RCC 7860 (cell line): ENCODE measurements at regions not wholly inside any gene's neighbourhood (a gene's known extent, or its start where the extent isn't known, plus 50 kb on each side); places are given as distances from the start of the nearest gene placed in this dataset.
"Not testable (repeated sequence)": the region's sequence is repeated elsewhere in the genome, so short reads cannot be mapped to it uniquely, and the experiment has no call there.

Experiments
- DNase-seq: peaks from one replicate; pipeline ENCODE4 v3.0.0-alpha.2; 2015; ENCODE audit warnings: low spot score
- FAIRE-seq: peaks from 2 replicates; lab custom pipeline; 2012; peaks lifted over from hg19 to GRCh38; lab: Jason Lieb, UNC

DNA sequence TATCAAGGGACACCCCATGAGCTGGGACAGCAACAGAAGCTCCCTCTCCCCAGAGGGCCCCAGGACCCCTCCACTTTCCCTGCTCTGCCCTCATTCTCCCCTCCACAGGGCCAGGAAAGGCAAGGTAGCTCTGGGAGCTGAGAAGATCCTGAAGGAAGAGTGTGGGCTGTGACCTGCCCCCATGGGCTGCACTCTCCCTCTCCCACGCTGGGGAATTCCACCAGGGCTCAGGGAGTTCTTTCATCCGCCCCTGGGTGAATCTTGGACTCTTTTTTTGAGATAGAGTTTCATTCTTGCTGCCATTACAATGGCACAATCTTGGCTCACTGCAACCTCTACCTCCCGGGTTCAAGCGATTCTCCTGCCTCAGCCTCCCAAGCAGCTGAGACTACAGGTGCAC lies 73.8 kb downstream of the C9orf50 start:
- FAIRE-seq (no peak), DNase-seq (no peak)

GRCh38 chr9:129545876-129546275 lies 75.0 kb downstream of the C9orf50 start:
- not testable (repeated sequence) for DNase-seq, FAIRE-seq

GRCh38 chr9:129544761-129545160 lies 76.1 kb downstream of the C9orf50 start:
- DNase-seq (no peak), FAIRE-seq (no peak)

DNA sequence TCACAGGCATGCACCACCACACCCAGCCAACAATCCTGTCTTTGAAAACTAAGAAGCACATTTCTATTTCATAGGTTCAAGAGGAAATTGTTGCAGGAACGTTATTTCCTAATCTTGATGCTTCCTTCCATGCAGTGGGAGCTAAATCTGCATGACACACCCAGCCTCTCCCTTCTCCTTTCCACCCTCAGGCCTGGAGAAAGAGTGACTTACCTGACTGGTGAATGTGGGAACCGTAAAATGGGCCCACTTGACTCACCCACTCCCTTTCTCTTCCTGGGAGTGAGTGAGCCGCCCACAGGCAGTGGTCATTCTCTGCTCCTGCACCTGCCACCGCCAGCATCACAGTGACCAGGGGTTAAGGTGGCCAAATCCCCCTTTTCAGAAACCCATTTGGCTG lies 78.2 kb downstream of the C9orf50 start:
- no peak for FAIRE-seq

GRCh38 chr9:129541270-129541669 lies 79.6 kb downstream of the C9orf50 start:
- FAIRE-seq (no peak), DNase-seq (no peak)

More for the DNA sequence above, 78.2 kb downstream of the C9orf50 start:
- DNase-seq: no peak

- FAIRE-seq: no peak
- DNase-seq: no peak
These were observed 81.5 kb downstream of the C9orf50 start for GRCh38 chr9:129539446-129539845.

GRCh38 chr9:129531860-129532402 lies 89.0 kb downstream of the C9orf50 start:
- not testable (repeated sequence) for FAIRE-seq, DNase-seq

- FAIRE-seq, DNase-seq: not testable (repeated sequence)
These were observed 92.9 kb downstream of the C9orf50 start for GRCh38 chr9:129527955-129528354.

DNA sequence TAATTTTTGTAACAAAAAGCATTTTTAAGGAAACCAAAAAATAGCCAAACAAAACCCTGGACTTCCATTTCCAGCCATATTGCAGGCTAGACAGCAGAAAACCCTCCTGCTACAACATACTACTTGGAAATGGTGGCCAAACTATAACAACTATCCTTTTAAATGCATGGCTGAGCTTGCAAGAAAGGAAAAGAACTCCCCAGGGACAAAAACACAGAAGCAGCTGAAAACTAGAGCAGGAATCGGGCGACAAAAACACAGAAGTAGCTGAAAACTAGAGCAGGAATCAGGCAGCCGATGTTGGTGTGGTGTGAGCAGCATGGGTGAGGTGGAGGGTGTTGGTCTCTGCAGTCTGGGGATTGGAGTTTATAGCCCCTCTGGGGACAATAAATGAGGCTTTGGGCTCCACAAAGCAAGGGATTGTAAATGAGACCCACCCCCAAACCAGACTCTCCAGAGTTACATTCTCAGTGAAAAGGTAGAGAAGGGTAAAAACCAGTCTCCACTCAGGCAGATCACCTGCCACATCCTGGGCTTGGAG lies 95.2 kb downstream of the C9orf50 start:
- no peak for FAIRE-seq
- DNase-seq: no peak

- FAIRE-seq: no peak
These were observed 96.2 kb downstream of the C9orf50 start for GRCh38 chr9:129524582-129525270.

DNA sequence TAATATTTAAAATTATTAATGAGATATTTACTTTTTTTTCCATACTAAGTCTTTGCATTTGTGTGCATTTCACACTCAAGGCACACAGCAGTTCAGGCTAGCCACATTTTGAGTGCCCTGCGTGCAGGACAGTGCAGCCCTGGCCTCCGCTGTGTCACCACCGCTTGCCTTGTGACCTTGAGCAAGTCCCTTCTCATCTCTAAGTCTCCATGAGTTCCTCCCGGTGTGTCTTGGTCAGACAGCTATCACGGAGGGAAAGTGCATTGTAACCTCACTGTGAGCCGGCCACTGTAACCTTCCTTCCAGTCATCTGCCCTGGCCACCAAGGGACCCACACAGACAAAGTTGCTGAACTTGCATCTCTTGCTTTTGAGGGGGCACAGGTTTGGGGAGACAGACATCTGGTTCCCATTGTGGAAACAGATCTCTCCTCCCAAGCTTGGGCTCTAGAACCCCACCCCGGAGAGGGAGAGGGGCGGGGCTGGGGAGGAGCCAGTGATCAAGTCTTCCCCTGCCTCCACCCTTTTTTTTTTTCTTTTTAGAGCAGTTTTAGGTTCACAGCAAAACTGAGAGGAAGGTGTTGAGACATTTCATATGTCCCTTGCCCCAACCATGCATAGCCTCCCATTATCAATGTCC lies 96.8 kb downstream of the C9orf50 start:
- FAIRE-seq: no peak
- DNase-seq: no peak

More at GRCh38 chr9:129524582-129525270, 96.2 kb downstream of the C9orf50 start:
- no peak for DNase-seq

DNA sequence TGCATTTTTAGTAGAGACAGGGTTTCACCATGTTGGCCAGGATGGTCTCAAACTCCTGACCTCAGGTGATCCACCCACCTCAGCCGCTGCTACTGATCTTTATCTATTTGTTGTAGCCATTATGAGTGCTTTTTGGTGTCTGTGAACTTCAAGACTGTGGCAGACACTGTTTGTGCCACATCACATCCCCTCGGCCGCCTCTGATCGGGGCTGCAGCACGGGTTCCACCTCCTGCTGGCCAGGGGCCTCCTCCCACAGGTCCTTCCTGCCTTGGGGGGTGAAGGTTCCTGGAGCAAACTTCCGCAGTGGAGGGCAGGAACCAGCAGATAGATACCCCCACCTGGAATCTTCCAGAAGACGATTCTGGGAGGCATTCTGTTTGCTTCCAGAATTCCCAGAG lies 98.5 kb downstream of the C9orf50 start:
- FAIRE-seq (no peak), DNase-seq (no peak)

GRCh38 chr9:129520082-129520481 lies 100.8 kb downstream of the C9orf50 start:
- FAIRE-seq: no peak
- DNase-seq: no peak

GRCh38 chr9:129518074-129518473 lies 102.8 kb downstream of the C9orf50 start:
- FAIRE-seq: no peak
- DNase-seq: no peak

DNA sequence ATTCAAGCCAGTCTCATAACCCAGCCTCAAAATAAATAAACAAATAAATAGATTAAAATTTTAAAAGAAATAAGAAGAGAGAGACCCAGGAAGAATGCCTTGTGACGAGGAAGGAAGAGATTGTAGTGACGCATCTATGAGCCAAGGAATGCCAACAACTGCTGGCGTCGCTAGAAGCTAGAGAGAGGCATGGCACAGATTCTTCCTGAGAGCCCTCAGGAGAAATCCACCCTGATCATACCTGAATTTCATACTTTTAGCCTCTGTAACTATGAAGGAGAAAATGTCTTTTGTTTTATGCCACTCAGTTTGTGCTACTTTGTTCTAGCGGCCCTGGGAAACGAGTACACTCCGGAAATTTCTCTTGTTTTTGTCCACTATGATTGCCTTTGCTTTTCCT lies 103.9 kb downstream of the C9orf50 start:
- no peak for FAIRE-seq
- DNase-seq: no peak

GRCh38 chr9:129514891-129515290 lies 106.0 kb downstream of the C9orf50 start:
- DNase-seq: no peak
- FAIRE-seq: no peak

DNA sequence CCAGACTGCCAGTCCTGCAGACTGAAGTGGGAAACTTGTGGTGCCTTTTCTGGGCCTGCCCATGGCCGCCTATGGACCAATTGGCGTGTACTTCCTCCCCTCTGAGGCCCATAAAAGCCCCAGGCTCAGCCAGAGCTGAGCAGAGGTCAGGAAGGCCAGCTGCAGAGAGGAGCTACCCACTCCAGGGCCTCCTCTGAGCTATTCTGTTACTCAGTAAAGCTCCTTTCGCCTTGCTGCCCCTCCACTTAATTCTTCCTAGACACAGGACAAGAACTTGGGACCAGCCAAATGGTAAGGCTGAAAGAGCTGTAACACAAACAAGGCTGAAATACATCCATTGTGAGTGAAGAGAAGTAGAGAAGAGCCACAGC lies 106.4 kb downstream of the C9orf50 start:
- FAIRE-seq: no peak
- no peak for DNase-seq

- FAIRE-seq: no peak
- DNase-seq: no peak
These were observed 106.9 kb downstream of the C9orf50 start for GRCh38 chr9:129513856-129514496.

- no peak for FAIRE-seq
- no peak for DNase-seq
These were observed 107.6 kb downstream of the C9orf50 start for GRCh38 chr9:129513282-129513681.

- DNase-seq (no peak), FAIRE-seq (no peak)
These were observed 109.5 kb downstream of the C9orf50 start for GRCh38 chr9:129511285-129511900.

DNA sequence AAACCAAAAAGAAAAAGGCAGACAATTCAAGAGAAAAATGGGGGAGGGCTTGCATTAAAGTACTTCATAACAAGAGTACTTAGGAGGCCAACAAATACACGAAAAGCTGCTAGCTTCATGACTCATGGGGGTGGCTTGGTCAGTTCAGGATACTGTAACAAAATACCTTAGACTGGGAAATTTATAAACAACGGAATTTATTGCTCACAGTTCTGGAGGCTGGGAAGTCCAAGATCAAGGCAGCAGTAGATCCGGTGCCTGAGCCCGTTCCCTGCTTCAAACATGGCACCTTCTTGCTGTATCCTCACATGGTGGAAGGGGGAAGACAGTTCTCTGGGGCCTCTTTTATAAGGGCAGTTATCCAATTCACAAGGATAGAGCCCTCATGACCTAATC lies 111.4 kb downstream of the C9orf50 start:
- FAIRE-seq: no peak
- peak; percentile 29 for DNase-seq
